H1 (cell line): ENCODE measurements at regions not wholly inside any gene's neighbourhood (a gene's known extent, or its start where the extent isn't known, plus 50 kb on each side); places are given as distances from the start of the nearest gene placed in this dataset.

Experiments used
- CTCF ChIA-PET: fragments of 300-600 bp; sonication (Branson Sonifier 250); formaldehyde crosslinking; loops from one replicate; lab custom pipeline; 2021; ENCODE audit not compliant: partially characterized antibody; lab: Charles Lee
- POLR2A ChIA-PET: fragments of 300-600 bp; sonication (Branson Sonifier 250); formaldehyde crosslinking; loops from one replicate; lab custom pipeline; 2021; ENCODE audit warnings: inconsistent platforms; ENCODE audit not compliant: partially characterized antibody; lab: Charles Lee
- DNase-seq, 2 experiments: peaks; one replicate each; pipeline versions ENCODE4 v3.0.0 to v3.0.0-alpha.2; 2010 to 2022; ENCODE audit warnings: low spot score in 2 of 2, low read depth in 1 of 2, mixed read lengths in 1 of 2
- FAIRE-seq: peaks from 2 replicates; lab custom pipeline; 2011; peaks lifted over from hg19 to GRCh38; lab: Jason Lieb, UNC
- H2AFZ ChIP-seq: 2 replicates; pipeline ENCODE4 v1.8.1; 2012; ENCODE audit warnings: low read length, inconsistent platforms
- H2AK5ac ChIP-seq: 2 replicates; pipeline ENCODE4 v1.6.1; 2013; ENCODE audit warnings: low read depth, low read length
- H2BK120ac ChIP-seq: replicated peaks from 2 replicates; pipeline ENCODE3; 2013; ENCODE audit warnings: low read depth, low read length, inconsistent platforms
- H2BK12ac ChIP-seq: 2 replicates; pipeline ENCODE4 v1.6.1; 2013; ENCODE audit warnings: low read depth, low read length
- H2BK15ac ChIP-seq: 2 replicates; pipeline ENCODE4 v1.6.1; 2013; ENCODE audit warnings: low read length
- H2BK20ac ChIP-seq: 2 replicates; pipeline ENCODE4 v1.6.1; 2013; ENCODE audit warnings: low read length
- H2BK5ac ChIP-seq: 2 replicates; pipeline ENCODE4 v1.6.1; 2013; ENCODE audit warnings: low read depth, low read length
- H3K14ac ChIP-seq: 2 replicates; pipeline ENCODE4 v1.6.1; 2013; ENCODE audit warnings: inconsistent platforms; ENCODE audit not compliant: insufficient read length
- H3K18ac ChIP-seq: 2 replicates; pipeline ENCODE4 v1.6.1; 2013; ENCODE audit warnings: low read length; ENCODE audit errors: extremely low read depth
- H3K23ac ChIP-seq: 2 replicates; pipeline ENCODE4 v1.6.1; 2013; ENCODE audit warnings: inconsistent platforms; ENCODE audit not compliant: insufficient read length
- H3K23me2 ChIP-seq: 2 replicates; pipeline ENCODE4 v1.6.1; 2013; ENCODE audit warnings: low read depth, low read length
- H3K27ac ChIP-seq: 2 replicates; pipeline ENCODE4 v1.6.1; 2011; ENCODE audit warnings: low read depth, low read length, inconsistent platforms
- H3K27me3 ChIP-seq, 4 experiments: replicated peaks in 1 of 4; 1 replicate in 1 of 4; 2 replicates in 3 of 4; pipeline versions ENCODE4 v1.6.1 to v1.8.1; 2011 to 2013; ENCODE audit warnings: low read length in 3 of 4, mild to moderate bottlenecking in 3 of 4, inconsistent platforms in 2 of 4, mixed read lengths in 2 of 4, moderate library complexity in 1 of 4; ENCODE audit not compliant: control insufficient read depth in 3 of 4, insufficient read depth in 3 of 4; ENCODE audit errors: extremely low read depth in 1 of 4
- H3K36me3 ChIP-seq, 4 experiments: 2 replicates each; pipeline versions ENCODE4 v1.6.1 to v1.8.1; 2011 to 2013; ENCODE audit warnings: mild to moderate bottlenecking in 4 of 4, low read length in 3 of 4, moderate library complexity in 2 of 4, control low read depth in 1 of 4, inconsistent platforms in 1 of 4; ENCODE audit not compliant: insufficient read depth in 4 of 4, control insufficient read depth in 2 of 4
- H3K4ac ChIP-seq: replicated peaks from 2 replicates; pipeline ENCODE3; 2013; ENCODE audit warnings: low read length, low read depth, mixed read lengths, inconsistent platforms; ENCODE audit not compliant: insufficient read length
- H3K4me1 ChIP-seq, 4 experiments: replicated peaks in 1 of 4; 1 replicate in 1 of 4; 2 replicates in 3 of 4; pipeline versions ENCODE4 v1.6.1 to v1.8.1; 2011 to 2013; ENCODE audit warnings: low read length in 3 of 4, inconsistent platforms in 2 of 4, mixed read lengths in 1 of 4; ENCODE audit not compliant: insufficient read depth in 4 of 4, control insufficient read depth in 3 of 4
- H3K4me2 ChIP-seq, 2 experiments: 2 replicates each; pipeline versions ENCODE4 v1.6.1 to v1.8.1; 2011 to 2013; ENCODE audit warnings: low read depth in 2 of 2, low read length in 2 of 2, control low read depth in 1 of 2, inconsistent platforms in 1 of 2, mild to moderate bottlenecking in 1 of 2; ENCODE audit not compliant: insufficient read depth in 1 of 2
- H3K4me3 ChIP-seq, 4 experiments: fragments of 200-600, 300-600 bp in 1 of 4; sonication (generic), shearing (Covaris generic), sonication (Bioruptor Twin) in 1 of 4; 2 replicates each; pipeline versions ENCODE4 v1.5.1 to v1.8.1; 2011 to 2016; ENCODE audit warnings: low read length in 4 of 4, low read depth in 3 of 4, control low read depth in 2 of 4, inconsistent platforms in 2 of 4, mild to moderate bottlenecking in 2 of 4, mixed read lengths in 1 of 4, moderate library complexity in 1 of 4; ENCODE audit not compliant: insufficient read depth in 2 of 4; ENCODE audit errors: extremely low read depth in 1 of 4
- H3K56ac ChIP-seq: replicated peaks from 2 replicates; pipeline ENCODE3; 2013; ENCODE audit warnings: low read depth, mild to moderate bottlenecking, mixed read lengths, low read length, inconsistent platforms; ENCODE audit not compliant: insufficient read length
- H3K79me1 ChIP-seq: 2 replicates; pipeline ENCODE4 v1.6.1; 2013; ENCODE audit warnings: low read depth, low read length, control low read depth
- H3K79me2 ChIP-seq, 2 experiments: 2 replicates each; pipeline versions ENCODE4 v1.6.1 to v1.8.1; 2012 to 2013; ENCODE audit warnings: low read length in 2 of 2, mild to moderate bottlenecking in 2 of 2, inconsistent platforms in 1 of 2; ENCODE audit not compliant: insufficient read depth in 2 of 2, control insufficient read depth in 1 of 2
- H3K9ac ChIP-seq, 4 experiments: replicated peaks in 1 of 4; 1 replicate in 1 of 4; 2 replicates in 3 of 4; pipeline versions ENCODE4 v1.6.1 to v1.8.1; 2011 to 2013; ENCODE audit warnings: low read depth in 3 of 4, low read length in 3 of 4, control low read depth in 2 of 4, mild to moderate bottlenecking in 2 of 4, moderate library complexity in 2 of 4, inconsistent platforms in 1 of 4; ENCODE audit errors: extremely low read depth in 1 of 4
- H3K9me3 ChIP-seq, 2 experiments: 2 replicates each; pipeline versions ENCODE4 v1.6.1 to v1.8.1; 2012 to 2013; ENCODE audit warnings: mild to moderate bottlenecking in 2 of 2, moderate library complexity in 2 of 2, control low read depth in 1 of 2, inconsistent platforms in 1 of 2, low read depth in 1 of 2, low read length in 1 of 2, mixed read lengths in 1 of 2; ENCODE audit not compliant: insufficient read depth in 2 of 2
- H4K20me1 ChIP-seq, 2 experiments: replicated peaks in 1 of 2; 2 replicates each; pipeline versions ENCODE3 to v1.8.1; 2011 to 2013; ENCODE audit warnings: inconsistent platforms in 2 of 2, low read length in 2 of 2, mild to moderate bottlenecking in 1 of 2; ENCODE audit not compliant: insufficient read depth in 2 of 2, control insufficient read depth in 1 of 2
- H4K5ac ChIP-seq: 2 replicates; pipeline ENCODE4 v1.6.1; 2013; ENCODE audit warnings: low read length, low read depth, mixed read lengths, inconsistent platforms; ENCODE audit not compliant: insufficient read length
- H4K8ac ChIP-seq: 2 replicates; pipeline ENCODE4 v1.8.0; 2013; ENCODE audit warnings: mild to moderate bottlenecking, moderate library complexity, low read length, inconsistent platforms; ENCODE audit not compliant: insufficient read depth; ENCODE audit errors: extremely low read depth
- H4K91ac ChIP-seq: replicated peaks from 2 replicates; pipeline ENCODE3; 2013; ENCODE audit warnings: low read length, mixed read lengths, inconsistent platforms; ENCODE audit not compliant: insufficient read length
- ATF3 ChIP-seq: IDR thresholded peaks from 2 replicates; pipeline ENCODE4 v1.6.1; 2011; ENCODE audit warnings: low read depth, mild to moderate bottlenecking, low read length; ENCODE audit not compliant: insufficient read depth
- BCL11A ChIP-seq, 2 experiments: IDR thresholded peaks; one replicate each; pipeline ENCODE4 v1.6.1; 2011; ENCODE audit warnings: low read depth in 2 of 2, low read length in 2 of 2, mild to moderate bottlenecking in 2 of 2
- BRCA1 ChIP-seq: IDR thresholded peaks from 2 replicates; pipeline ENCODE4 v1.6.1; 2012; ENCODE audit warnings: low read depth, low read length, improper control_type of control experiment
- CREB1 ChIP-seq: IDR thresholded peaks from 2 replicates; pipeline ENCODE4 v1.6.1; 2012; ENCODE audit warnings: inconsistent platforms
- EGR1 ChIP-seq: IDR thresholded peaks from 2 replicates; pipeline ENCODE4 v1.6.1; 2011; ENCODE audit warnings: low read depth, low read length, borderline replicate concordance
- MAX ChIP-seq: IDR thresholded peaks from 2 replicates; pipeline ENCODE4 v1.6.1; 2012; ENCODE audit warnings: inconsistent platforms
- NANOG ChIP-seq: IDR thresholded peaks from 2 replicates; pipeline ENCODE4 v1.6.1; 2011; ENCODE audit warnings: low read length, low read depth, mild to moderate bottlenecking, inconsistent platforms; ENCODE audit not compliant: insufficient read depth, poor library complexity, severe bottlenecking
- NRF1 ChIP-seq: IDR thresholded peaks from 2 replicates; pipeline ENCODE4 v1.6.1; 2011; ENCODE audit warnings: mild to moderate bottlenecking, low read depth, low read length, improper control_type of control experiment
- RXRA ChIP-seq: IDR thresholded peaks from 2 replicates; pipeline ENCODE4 v1.6.1; 2011; ENCODE audit warnings: low read depth, mild to moderate bottlenecking, low read length, moderate library complexity; ENCODE audit not compliant: insufficient read depth
- SP4 ChIP-seq: IDR thresholded peaks from 2 replicates; pipeline ENCODE4 v1.6.1; 2012; ENCODE audit warnings: low read length, inconsistent platforms
- SRF ChIP-seq: IDR thresholded peaks from 2 replicates; pipeline ENCODE4 v1.6.1; 2011; ENCODE audit warnings: mild to moderate bottlenecking, low read depth, low read length, moderate library complexity
- TEAD4 ChIP-seq: IDR thresholded peaks from 2 replicates; pipeline ENCODE4 v1.6.1; 2012; ENCODE audit warnings: low read depth, low read length, inconsistent platforms, mixed read lengths
- USF2 ChIP-seq: IDR thresholded peaks from 2 replicates; pipeline ENCODE4 v1.6.1; 2011; ENCODE audit warnings: low read length, improper control_type of control experiment
- ZNF274 ChIP-seq: IDR thresholded peaks from 2 replicates; pipeline ENCODE4 v1.7.0; 2012; ENCODE audit warnings: low read length, borderline replicate concordance; ENCODE audit errors: extremely low read depth
- WGBS, 2 experiments: shearing (Covaris generic) in 1 of 2; methylation state at CpG; one replicate each; pipeline versions ENCODE4 v1.1.6 to v1.1.7; 2013 to 2015; ENCODE audit warnings: low lambda C conversion rate in 2 of 2, mixed read lengths in 2 of 2, inconsistent platforms in 1 of 2, low coverage in 1 of 2, missing lambda C conversion rate in 1 of 2; ENCODE audit not compliant: insufficient replicate concordance in 2 of 2, insufficient coverage in 1 of 2, insufficient read length in 1 of 2; ENCODE audit errors: extremely low coverage in 1 of 2, missing lambda C conversion rate in 1 of 2; 5-methylcytosine and 5-hydroxymethylcytosine counted together

GRCh38 chr15:27628486-27628885 is 470.6 kb downstream of the OCA2 start:
- no peaks in the 10 kb centered on the region for H3K79me2 ChIP-seq
- no peak overlapping the region for H2BK120ac ChIP-seq
- H3K56ac ChIP-seq: no peak overlapping the region
- no peaks in the 10 kb centered on the region for H3K23me2 ChIP-seq
- H3K79me1 ChIP-seq: no peaks in the 10 kb centered on the region
- H2BK20ac ChIP-seq: no peak overlapping the region
- no peak overlapping the region for H4K5ac ChIP-seq
- WGBS, 2 experiments: 86% methylated on average over 2 of the region's 2 CpGs; no CpG with 5 or more reads in 1 of the 2 experiments
- H2BK5ac ChIP-seq: no peak overlapping the region
- H3K4me1 ChIP-seq: no peaks in the 10 kb centered on the region
- H3K36me3 ChIP-seq: no peaks in the 10 kb centered on the region; a peak in 2 of 8 replicates
- CTCF ChIA-PET: no interaction called here
- H2AFZ ChIP-seq: no peak overlapping the region
- H3K9me3 ChIP-seq: peaks cover 5 to 12% of the 10 kb centered on the region in 2 experiments; a peak in 2 of 4 replicates
- H2BK15ac ChIP-seq: no peak overlapping the region
- no peak overlapping the region for H4K91ac ChIP-seq
- H3K4me2 ChIP-seq: no peak overlapping the region
- H4K20me1 ChIP-seq: no peaks in the 10 kb centered on the region
- no peak overlapping the region for H3K4ac ChIP-seq
- no peak overlapping the region for H4K8ac ChIP-seq
- POLR2A ChIA-PET: no interaction called here
- no peak overlapping the region for H3K23ac ChIP-seq
- no peak overlapping the region for H2BK12ac ChIP-seq
- no peak overlapping the region for H3K14ac ChIP-seq
- DNase-seq (no peak), FAIRE-seq (no peak)
- H3K27ac ChIP-seq: no peak overlapping the region
- H3K9ac ChIP-seq: no peak overlapping the region
- H3K18ac ChIP-seq: no peak overlapping the region
- H3K27me3 ChIP-seq: no peaks in the 10 kb centered on the region
- no peak overlapping the region for H2AK5ac ChIP-seq
- no peak overlapping the region for H3K4me3 ChIP-seq
- TF ChIP-seq BCL11A (IDR thresholded peaks at IDR 0.05; ENCODE audit: low read depth in 2 of 2, low read length in 2 of 2): no peak
- no peak for TF ChIP-seq USF2
- no peak for TF ChIP-seq CREB1
- TF ChIP-seq NRF1: no peak
- TF ChIP-seq TEAD4: no peak
- TF ChIP-seq EGR1: no peak
- no peak for TF ChIP-seq RXRA
- no peak for TF ChIP-seq BRCA1
- no peak for TF ChIP-seq SP4
- no peak for TF ChIP-seq ZNF274
- no peak for TF ChIP-seq SRF
- no peak for TF ChIP-seq MAX
- TF ChIP-seq NANOG: no peak
- no peak for TF ChIP-seq ATF3
